DOHH2 (cell line): ENCODE measurements at regions not wholly inside any gene's neighbourhood (a gene's known extent, or its start where the extent isn't known, plus 50 kb on each side); places are given as distances from the start of the nearest gene placed in this dataset.

Experiments used
- EZH2phosphoT487 ChIP-seq: fragments of 200-600 bp; sonication (generic); IDR thresholded peaks from 2 replicates; pipeline ENCODE4 v1.6.1; 2017; ENCODE audit warnings: borderline replicate concordance, mild to moderate bottlenecking, antibody characterized with exemption, low read length, moderate library complexity, mixed read lengths
- TF ChIP-seq, protein P1 (sequence below): fragments of 200-600 bp; sonication (generic); IDR thresholded peaks from one replicate; pipeline ENCODE4 v1.5.1; 2014; ENCODE audit warnings: antibody characterized with exemption, mild to moderate bottlenecking, low read depth, low read length; ENCODE audit not compliant: poor library complexity, severe bottlenecking

DNA sequence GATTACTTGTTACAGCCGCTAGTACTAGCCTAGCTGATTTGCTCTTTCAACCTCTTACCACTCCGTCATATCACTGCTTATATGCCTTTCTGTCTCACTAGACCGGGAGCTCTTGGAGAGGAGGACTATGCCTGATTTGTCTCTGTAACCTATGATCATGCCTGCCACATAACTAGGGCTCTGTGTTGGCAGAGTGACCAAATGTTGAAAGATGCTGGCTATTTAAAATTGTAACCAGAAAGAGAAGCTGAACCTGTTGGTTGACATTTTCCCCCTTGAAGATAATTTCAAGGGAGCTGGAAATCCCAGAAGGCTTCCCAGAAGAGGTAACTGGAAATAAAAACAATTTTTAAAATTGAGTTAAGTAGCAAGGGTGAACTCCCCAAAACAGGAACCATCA is 124.1 kb upstream of the MYCN start:
- no peak for TF ChIP-seq EZH2phosphoT487
- TF ChIP-seq, protein P1, sequence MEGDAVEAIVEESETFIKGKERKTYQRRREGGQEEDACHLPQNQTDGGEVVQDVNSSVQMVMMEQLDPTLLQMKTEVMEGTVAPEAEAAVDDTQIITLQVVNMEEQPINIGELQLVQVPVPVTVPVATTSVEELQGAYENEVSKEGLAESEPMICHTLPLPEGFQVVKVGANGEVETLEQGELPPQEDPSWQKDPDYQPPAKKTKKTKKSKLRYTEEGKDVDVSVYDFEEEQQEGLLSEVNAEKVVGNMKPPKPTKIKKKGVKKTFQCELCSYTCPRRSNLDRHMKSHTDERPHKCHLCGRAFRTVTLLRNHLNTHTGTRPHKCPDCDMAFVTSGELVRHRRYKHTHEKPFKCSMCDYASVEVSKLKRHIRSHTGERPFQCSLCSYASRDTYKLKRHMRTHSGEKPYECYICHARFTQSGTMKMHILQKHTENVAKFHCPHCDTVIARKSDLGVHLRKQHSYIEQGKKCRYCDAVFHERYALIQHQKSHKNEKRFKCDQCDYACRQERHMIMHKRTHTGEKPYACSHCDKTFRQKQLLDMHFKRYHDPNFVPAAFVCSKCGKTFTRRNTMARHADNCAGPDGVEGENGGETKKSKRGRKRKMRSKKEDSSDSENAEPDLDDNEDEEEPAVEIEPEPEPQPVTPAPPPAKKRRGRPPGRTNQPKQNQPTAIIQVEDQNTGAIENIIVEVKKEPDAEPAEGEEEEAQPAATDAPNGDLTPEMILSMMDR: no peak
